SIG-M5 treated with dmso at 0.1 percent for 504 hours (cell line): ENCODE measurements at regions not wholly inside any gene's neighbourhood (a gene's known extent, or its start where the extent isn't known, plus 50 kb on each side); places are given as distances from the start of the nearest gene placed in this dataset.
"Not testable (repeated sequence)": the region's sequence is repeated elsewhere in the genome, so short reads cannot be mapped to it uniquely, and the experiment has no call there.

Experiments
- DNase-seq: peaks from one replicate; lab custom pipeline; 2025; ENCODE audit not compliant: unreplicated experiment; lab: John Stamatoyannopoulos, UW

GRCh38 chr3:139095803-139096466, 51.2 kb upstream of the PRR23C start:
- no peak for DNase-seq

DNA sequence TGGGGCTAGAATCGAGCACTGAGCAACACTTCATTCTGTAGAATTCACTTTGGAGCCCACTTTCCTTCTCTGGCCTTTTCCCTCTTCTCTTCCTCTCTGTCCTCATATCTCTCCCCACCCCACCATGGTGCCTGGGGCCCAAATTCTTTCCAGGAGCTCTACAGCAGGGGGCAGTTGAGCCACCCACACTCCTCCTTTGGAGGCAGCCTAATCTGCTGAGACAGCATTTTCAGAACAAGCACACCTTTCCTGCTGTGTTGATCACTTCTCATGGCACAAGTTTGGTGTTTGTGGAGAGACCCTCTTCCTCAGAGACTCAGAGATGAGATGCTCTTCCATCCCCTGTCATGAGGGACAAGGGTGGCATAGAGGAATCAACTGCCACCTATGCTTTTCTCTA, 52.0 kb upstream of the PRR23C start:
- DNase-seq, result no peak

DNA sequence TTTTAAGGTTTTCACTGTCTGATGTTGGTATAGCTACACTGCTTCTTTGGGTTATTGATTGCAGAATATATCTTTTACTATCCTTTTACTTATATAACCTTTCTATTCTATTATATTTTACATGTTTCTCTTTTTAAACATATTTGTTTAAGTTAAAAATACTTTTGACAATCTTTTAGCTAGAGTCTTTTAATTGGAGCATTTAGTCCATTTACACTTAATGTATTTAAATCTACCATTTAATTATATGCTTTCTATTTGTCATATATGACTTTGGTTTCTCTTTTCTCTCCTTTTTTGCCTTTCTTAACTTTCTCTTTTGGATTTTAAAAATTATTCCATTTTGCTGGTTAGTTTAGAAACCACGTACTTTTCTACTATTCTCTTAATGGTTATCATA, 53.7 kb upstream of the PRR23C start:
- DNase-seq, result no peak

GRCh38 chr3:139099968-139100817, 55.5 kb upstream of the PRR23C start:
- no peak for DNase-seq

- DNase-seq, result no peak
These were observed 56.1 kb upstream of the PRR23C start for GRCh38 chr3:139100821-139101220.

DNA sequence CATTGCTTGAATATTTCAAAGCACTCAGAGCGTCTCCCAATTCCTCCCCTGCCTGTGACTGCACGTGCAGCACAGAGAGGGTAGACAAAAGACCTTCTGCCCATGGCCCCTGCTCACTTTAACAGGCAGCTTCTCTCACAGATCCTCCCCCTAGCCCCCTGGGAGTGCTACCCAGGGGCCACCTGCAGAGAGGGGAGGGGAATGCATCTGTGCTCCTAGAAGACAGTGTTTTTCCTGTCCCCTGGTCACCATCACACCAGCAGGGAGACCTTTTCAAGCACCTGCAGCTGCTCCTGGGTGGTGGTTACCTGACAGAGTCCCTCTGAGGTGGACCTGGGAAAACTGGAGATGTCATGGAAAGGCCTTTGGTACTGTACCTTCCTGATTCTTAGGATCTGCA, 56.7 kb upstream of the PRR23C start:
- DNase-seq, result no peak

- DNase-seq, result no peak
These were observed 58.8 kb upstream of the PRR23C start for GRCh38 chr3:139103484-139103883.

- no peak for DNase-seq
These were observed 59.4 kb upstream of the PRR23C start for GRCh38 chr3:139104062-139104461.

DNA sequence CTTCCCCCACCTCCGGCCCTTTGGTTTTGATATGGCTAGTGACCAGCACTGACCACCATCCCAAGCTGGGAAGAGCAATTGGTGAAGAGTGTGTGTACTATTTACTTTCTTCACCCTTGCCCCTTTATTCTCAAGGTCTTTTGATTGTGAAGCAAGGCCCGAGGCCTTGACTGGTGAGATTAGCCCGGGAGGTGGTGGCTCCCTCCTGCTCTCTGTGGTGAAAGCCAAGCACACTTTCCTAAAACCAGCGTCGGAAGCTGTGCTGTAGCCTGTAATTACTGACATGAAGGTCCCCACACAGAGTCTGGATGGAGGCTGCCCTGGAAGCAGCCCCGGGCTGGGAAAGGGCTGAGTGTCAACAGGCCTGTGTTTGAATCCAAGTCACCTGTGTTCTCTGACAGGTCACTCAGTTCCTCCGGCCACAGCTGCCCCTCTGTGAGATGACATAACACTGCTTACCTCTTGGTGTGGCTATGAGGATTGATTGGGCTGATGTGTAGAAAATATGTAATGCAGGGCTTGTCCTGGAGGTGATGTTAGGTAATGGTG, 60.5 kb upstream of the PRR23C start:
- no peak for DNase-seq

GRCh38 chr3:139106013-139106932, 61.6 kb upstream of the PRR23C start:
- no peak for DNase-seq

GRCh38 chr3:139107424-139108252, 62.9 kb upstream of the PRR23C start:
- DNase-seq, result no peak

- no peak for DNase-seq
These were observed 63.7 kb upstream of the PRR23C start for GRCh38 chr3:139108253-139108969.

- no peak for DNase-seq
These were observed 64.6 kb upstream of the PRR23C start for GRCh38 chr3:139109271-139109670.

DNA sequence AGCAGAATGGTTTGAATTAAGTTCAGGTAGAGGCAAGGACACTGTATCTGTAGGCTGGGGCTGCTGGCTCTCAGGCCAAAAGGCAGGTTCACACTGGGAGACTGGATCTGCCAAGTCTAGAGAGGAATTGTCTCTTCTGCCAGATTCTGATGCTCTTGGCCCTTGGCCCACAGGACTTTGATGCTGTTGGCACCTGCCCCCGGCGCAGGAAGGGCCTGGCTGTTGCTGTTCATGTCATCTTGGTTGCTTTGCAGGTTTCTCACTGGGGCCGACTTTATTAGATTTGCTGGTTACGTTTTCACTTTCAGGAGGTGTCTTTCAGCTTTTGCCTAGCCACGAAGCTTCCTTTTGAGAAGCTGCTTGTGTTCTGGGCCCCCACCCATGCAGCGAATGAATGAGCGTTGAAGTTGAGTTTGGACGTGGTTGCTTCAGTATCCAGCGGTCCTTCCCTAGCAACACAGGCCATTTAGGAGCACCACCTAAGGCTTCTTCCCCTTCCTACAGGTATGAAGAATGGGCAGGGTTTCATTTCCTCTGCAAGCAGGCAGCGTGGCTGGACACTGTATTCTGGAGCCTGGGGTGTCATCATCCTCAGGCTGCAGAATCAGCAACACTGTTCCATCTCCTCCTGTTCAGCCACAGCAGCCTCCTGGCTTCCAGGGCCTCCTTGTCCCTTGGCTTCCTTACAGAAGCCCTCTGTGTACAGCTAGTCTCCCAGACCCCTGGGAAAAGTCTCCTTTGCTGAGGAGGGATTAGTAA, 65.6 kb upstream of the PRR23C start:
- no peak for DNase-seq

DNA sequence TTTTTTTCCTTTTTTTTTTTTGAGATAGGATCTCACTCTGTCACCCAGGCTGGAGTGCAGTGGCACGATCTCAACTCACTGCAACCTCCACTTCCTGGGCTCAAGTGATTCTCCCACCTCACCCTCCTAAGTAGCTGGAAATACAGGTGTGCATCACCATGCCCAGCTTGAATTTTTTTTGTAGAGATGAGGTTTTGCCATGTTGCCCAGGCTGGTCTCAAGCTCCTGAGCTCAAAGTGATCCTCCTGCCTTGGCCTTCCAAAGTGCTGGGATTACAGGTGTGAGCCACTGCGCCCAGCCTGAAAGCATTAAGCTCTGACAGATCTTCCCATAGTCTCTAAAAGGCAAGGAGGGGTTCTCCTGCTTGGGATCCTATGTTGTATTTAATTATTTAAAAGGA, 66.2 kb upstream of the PRR23C start:
- DNase-seq, result not testable (repeated sequence)

DNA sequence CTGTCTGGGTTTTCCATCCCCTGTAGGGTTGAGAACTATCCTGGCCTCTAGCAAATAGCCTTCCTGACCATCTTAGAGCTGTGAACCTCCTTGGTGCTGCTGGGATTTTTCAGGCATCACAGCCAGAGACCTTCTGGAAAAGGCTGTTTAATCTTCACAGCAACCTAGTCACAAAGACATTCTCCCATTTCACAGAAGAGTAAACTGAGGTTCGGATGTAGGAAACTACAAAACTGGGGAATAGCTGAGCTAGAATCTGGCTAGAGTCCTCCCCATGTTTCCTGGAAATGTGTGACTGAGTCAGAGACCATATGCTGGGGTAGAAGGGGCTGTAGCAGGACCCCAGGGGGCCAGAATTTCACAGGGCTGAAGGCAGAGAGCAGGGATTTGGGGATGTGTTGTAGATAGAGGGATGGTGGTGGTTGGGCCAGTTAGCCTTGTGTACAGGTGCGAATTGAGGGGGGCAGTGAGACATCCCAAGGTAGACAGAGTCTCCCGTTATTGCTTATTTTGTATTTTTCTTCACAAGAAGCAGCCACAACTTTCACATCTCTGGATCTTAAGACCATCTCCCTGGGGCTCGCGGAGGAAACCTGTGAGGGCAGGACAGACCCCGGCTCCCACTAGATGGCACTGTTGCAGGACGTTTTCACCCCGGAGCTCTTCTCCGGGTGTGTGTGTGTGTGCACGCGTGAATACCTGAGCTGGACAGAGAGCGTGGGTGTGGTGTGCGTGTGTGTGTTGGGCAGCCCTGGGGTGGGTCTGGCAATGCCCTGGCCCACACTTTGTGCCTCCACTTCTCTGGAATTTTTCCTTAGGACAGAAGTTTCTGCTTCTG, 66.9 kb upstream of the PRR23C start:
- DNase-seq, result peak; percentile 46

DNA sequence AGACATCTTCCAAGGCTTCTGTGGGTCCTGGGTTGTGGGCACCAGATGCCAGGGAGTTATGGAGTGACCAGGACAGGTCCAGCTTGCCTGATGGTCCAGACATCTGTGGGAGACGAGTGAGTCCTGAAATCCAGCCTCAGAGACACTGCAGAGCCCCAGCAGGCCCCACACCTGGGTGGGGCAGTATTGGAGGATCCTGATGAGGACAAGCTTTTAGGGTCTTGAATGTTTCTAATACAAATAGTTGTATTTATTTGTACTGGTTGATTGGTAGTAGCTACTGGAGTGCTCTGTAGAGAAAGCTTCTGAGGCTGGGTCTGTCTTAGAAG, 67.5 kb upstream of the PRR23C start:
- no peak for DNase-seq
